Fibroblast of mammary gland (primary cell): ENCODE measurements at regions not wholly inside any gene's neighbourhood (a gene's known extent, or its start where the extent isn't known, plus 50 kb on each side); places are given as distances from the start of the nearest gene placed in this dataset.
"Not testable (repeated sequence)": the region's sequence is repeated elsewhere in the genome, so short reads cannot be mapped to it uniquely, and the experiment has no call there.

Source experiments
- DNase-seq: peaks from one replicate; pipeline ENCODE4 v3.0.0-alpha.2; 2010; ENCODE audit warnings: low read depth
- H3K4me3 ChIP-seq: 2 replicates; pipeline ENCODE4 v1.5.1; 2011; ENCODE audit warnings: low read depth, mild to moderate bottlenecking, low read length, moderate library complexity; ENCODE audit not compliant: control insufficient read depth
- CTCF ChIP-seq: conservative IDR thresholded peaks from 2 replicates; pipeline ENCODE4 v1.5.1; 2011; ENCODE audit warnings: low read depth, low read length, inconsistent platforms; ENCODE audit not compliant: control insufficient read depth, insufficient read depth

- H3K4me3 ChIP-seq = no peak overlapping the region
- peak; percentile 80 for TF ChIP-seq CTCF
- peak; percentile 45 for DNase-seq
Measured at GRCh38 chr10:29377333-29377961, 88.6 kb downstream of the LYZL1 start.

GRCh38 chr10:29378106-29378505 lies 89.2 kb downstream of the LYZL1 start:
- TF ChIP-seq CTCF = no peak
- no peak for DNase-seq
- no peak overlapping the region for H3K4me3 ChIP-seq

- DNase-seq = no peak
- no peak overlapping the region for H3K4me3 ChIP-seq
- TF ChIP-seq CTCF = no peak
Measured at GRCh38 chr10:29379208-29379607, 90.3 kb downstream of the LYZL1 start.

- DNase-seq, H3K4me3 ChIP-seq: not testable (repeated sequence)
Measured at GRCh38 chr10:29379777-29380598, 91.1 kb downstream of the LYZL1 start.

GRCh38 chr10:29380599-29381511 lies 92.0 kb downstream of the LYZL1 start:
- H3K4me3 ChIP-seq, DNase-seq: not testable (repeated sequence)

- TF ChIP-seq CTCF = peak; percentile 57
- no peak overlapping the region for H3K4me3 ChIP-seq
- DNase-seq = peak; percentile 42
Measured at GRCh38 chr10:29386342-29386999, 97.6 kb downstream of the LYZL1 start.

- TF ChIP-seq CTCF = no peak
Measured at GRCh38 chr10:29387269-29387668, 98.4 kb downstream of the LYZL1 start.

GRCh38 chr10:29388112-29388511 lies 99.2 kb downstream of the LYZL1 start:
- not testable (repeated sequence) for DNase-seq, H3K4me3 ChIP-seq

More at GRCh38 chr10:29387269-29387668, 98.4 kb downstream of the LYZL1 start:
- DNase-seq = no peak
- H3K4me3 ChIP-seq = no peak overlapping the region
